ENCODE measurements at regions not wholly inside any gene's neighbourhood (a gene's known extent, or its start where the extent isn't known, plus 50 kb on each side); places are given as distances from the start of the nearest gene placed in this dataset.

DNA sequence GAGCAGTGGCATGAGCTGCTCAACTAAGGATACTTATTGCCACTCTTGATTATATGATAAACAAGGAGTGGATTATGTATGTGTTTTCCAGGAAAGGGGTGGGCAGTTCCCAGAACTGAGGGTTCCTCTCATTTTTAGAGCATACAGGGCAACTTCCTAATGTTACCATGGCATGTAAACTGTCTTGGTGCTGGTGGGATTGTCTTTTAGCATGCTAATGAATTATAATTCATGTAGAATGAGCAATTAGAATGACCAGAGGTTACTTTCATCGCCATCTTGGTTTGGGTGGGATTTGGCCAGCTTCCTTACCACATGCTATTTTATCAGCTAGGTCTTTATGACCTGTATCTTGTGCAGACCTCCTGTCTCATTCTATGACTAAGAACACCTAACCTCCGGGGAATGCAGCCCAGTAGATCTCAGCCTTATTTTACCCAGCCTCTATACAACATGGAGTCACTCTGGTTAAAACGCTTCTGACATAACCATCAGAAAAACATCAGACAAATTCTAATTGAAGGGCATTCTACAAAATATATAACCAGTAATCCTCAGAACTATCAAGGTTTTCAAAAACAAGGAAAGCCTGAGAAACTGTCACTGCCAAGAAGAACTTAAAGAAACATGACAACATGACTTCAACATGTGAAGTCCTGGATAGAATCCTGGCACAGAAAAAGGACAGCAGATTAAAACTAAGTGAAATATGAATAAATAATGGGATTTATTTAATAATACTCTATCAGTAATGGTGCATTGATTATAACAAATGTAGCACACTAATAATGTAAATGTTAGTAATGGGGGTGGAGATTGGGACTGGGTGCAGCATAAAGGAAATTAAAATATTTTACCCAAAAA, 365.0 kb downstream of the SEMA3D start:
- DNase-seq (ENCODE audit: low read depth): no peak

DNA sequence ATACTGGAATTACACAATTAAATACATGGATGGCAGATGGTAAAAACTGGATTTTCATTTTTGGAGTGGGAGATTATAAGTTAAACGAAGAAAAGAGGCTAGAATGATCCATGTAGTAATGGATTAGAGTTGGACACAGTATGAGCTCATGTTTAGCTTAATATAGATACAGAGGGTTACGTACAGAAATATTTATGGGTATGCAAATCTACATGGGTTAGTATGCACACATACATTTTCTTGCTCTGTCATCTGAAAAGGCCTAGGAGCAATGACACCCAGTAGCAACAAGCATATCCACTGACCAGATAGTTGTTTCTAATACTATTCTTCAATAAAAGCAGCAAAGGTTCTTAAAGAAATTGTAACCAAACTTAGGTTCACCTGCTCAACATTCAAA, 366.4 kb downstream of the SEMA3D start:
- no peak for DNase-seq (ENCODE audit: low read depth)

DNA sequence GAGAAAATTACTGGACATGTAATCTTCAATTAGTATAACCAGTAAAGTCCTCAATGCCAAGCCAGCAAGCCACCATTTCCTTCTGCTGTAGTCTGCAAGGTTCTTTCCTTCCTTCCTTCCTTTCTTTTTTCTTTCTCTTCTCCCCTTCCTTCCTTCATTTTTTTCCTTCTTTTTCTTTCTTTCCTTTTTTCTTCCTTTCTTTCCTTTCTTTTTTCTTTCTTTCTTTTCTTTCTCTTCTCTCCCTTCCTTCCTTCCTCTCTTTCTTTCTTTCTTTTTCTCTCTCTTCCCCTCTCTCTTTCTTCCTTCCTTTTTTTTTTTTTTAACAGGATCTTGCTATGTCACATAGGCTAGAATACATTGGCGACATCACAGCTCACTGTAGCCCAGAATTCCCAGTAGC, 369.8 kb downstream of the SEMA3D start:
- no peak for DNase-seq (ENCODE audit: low read depth)

GRCh38 chr7:84813376-84813775, 373.5 kb downstream of the SEMA3D start:
- no peak for DNase-seq (ENCODE audit: low read depth)

- DNase-seq (ENCODE audit: low read depth): no peak
Observed at GRCh38 chr7:84812021-84812420, 374.8 kb downstream of the SEMA3D start.

- no peak for DNase-seq (ENCODE audit: low read depth)
Observed at GRCh38 chr7:84811362-84811761, 375.5 kb downstream of the SEMA3D start.

GRCh38 chr7:84809877-84810276, 377.0 kb downstream of the SEMA3D start:
- DNase-seq (ENCODE audit: low read depth): no peak

- DNase-seq (ENCODE audit: low read depth): no peak
Observed at GRCh38 chr7:84803979-84804378, 382.9 kb downstream of the SEMA3D start.

DNA sequence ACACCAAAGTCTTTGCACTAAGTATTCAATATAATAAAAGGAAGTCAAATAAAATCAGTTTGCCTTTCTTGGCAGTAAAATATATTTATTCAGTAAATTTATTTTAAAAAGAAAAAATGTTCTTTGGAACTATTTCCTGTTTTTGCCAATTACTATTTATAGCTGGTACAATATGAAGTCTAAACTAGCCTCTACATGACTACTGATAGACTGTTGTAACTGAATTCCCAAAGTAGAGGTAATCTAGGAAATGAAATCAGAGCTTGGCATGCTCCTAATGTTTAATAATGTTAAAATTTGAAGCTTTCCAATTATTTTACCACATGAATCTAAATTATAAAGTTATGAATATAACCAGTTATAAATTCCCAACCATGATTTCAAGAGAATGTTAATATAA, 385.5 kb downstream of the SEMA3D start:
- no peak for DNase-seq (ENCODE audit: low read depth)

GRCh38 chr7:84800846-84801245, 386.0 kb downstream of the SEMA3D start:
- DNase-seq (ENCODE audit: low read depth): no peak

DNA sequence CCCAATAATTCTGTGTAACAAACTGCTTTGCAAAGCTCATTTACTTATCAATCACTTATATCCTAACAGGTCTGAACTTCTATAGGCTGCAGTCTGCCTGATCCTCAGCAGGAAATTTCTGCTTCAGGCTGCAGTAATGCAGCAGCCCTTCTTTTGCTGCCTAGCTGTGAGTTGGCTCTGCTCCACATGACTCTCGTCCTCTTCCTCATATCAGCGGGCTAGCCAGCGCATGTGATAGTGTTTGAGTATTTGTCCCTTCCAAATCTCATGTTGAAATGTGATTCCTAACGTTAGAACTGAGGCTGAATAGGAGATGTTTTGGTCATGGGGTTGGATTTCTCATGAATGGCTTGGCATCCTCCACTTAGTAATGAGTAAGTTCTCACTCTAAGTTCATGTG, 387.8 kb downstream of the SEMA3D start:
- no peak for DNase-seq (ENCODE audit: low read depth)

DNA sequence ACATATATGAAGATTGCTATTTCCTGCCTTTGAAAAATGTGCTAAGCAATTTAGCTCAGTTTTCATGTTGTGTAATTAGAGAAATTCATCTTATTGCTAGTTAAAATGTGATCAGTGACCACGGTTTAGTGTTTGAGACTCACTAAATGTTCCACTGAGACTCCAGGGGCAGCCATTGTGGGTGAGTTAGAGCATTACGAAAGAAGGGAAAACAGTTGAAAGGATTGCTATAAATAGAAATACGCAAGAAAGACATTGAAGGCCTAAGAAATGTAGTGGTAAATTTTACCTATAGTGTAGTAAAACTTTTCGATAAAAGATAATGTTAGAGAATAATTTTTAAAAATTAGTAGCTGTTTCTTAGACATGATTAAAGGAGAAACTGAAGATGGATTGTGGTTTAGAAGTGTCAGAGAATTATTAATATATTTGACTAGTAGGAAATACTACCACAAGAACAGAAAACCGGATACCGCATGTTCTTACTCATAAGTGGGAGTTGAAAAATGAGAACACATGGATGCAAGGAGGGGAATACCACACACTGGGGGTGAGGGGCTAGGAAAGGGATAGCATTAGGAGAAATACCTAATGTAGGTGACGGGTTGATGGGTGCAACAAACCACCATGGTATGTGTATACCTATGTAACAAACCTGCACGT, 394.5 kb downstream of the SEMA3D start:
- DNase-seq (ENCODE audit: low read depth): no peak

- DNase-seq (ENCODE audit: low read depth): no peak
Observed at GRCh38 chr7:84790882-84791281, 396.0 kb downstream of the SEMA3D start.

DNA sequence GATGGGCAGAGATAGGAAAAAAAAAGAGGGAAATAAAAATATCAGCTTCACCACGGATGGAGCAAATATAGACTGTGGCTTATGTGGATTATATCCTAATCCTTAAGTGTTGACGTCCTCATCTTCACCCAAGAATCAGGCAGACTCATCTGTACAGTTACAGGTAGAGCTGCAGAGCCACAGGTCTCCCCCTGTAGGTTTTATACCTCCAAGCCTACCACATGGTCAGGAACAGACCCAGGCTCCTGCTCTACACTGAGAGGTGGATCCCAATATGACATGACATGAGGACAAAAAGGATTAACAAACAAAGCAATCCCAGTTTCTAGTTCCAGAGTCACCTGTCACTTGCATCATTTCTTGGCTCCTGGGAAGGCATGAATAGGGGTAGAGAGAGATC, 400.8 kb downstream of the SEMA3D start:
- DNase-seq (ENCODE audit: low read depth): no peak

- no peak for DNase-seq (ENCODE audit: low read depth)
Observed at GRCh38 chr7:84784450-84784849, 402.4 kb downstream of the SEMA3D start.

GRCh38 chr7:84783141-84783778, 403.6 kb downstream of the SEMA3D start:
- DNase-seq (ENCODE audit: low read depth): no peak

DNA sequence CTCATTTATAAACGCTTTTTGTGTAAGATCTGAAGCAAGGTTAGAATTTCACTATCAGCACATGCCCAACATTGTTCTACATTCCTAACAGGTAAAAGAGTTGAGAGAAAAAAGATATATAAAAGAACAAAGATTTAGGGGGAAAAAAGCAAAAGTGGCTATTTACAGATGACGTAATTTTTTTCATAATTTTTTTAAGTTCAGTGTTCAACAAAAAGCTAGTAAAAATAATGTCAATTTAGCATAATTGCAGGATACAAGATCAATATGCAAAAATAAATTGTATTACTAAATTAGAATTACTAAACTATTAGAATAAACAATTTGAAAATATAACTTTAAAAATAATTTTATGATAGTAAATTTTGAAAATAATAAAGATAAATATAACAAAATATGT, 405.0 kb downstream of the SEMA3D start:
- DNase-seq (ENCODE audit: low read depth): no peak

- no peak for DNase-seq (ENCODE audit: low read depth)
Observed at GRCh38 chr7:84780158-84781124, 406.4 kb downstream of the SEMA3D start.

GRCh38 chr7:84757761-84758160, 429.1 kb downstream of the SEMA3D start:
- DNase-seq (ENCODE audit: low read depth): no peak

GRCh38 chr7:84746353-84746752, 440.5 kb downstream of the SEMA3D start:
- no peak for DNase-seq (ENCODE audit: low read depth)

- DNase-seq (ENCODE audit: low read depth): no peak
Observed at GRCh38 chr7:84744385-84744784, 442.5 kb downstream of the SEMA3D start.

GRCh38 chr7:84738583-84739150, 448.2 kb downstream of the SEMA3D start:
- no peak for DNase-seq (ENCODE audit: low read depth)

All from HS-27A (cell line).